Mesothelial cell of epicardium (in vitro differentiated cells): ENCODE measurements at regions not wholly inside any gene's neighbourhood (a gene's known extent, or its start where the extent isn't known, plus 50 kb on each side); places are given as distances from the start of the nearest gene placed in this dataset.

Experiments
- DNase-seq, 2 experiments: peaks; one replicate each; pipeline ENCODE4 v3.0.0; 2021; ENCODE audit warnings: low spot score in 2 of 2; ENCODE audit not compliant: unreplicated experiment in 2 of 2
- H3K27ac Mint-ChIP-seq: 2 replicates; pipeline ENCODE4 v1.8.0; 2021; ENCODE audit warnings: mixed read lengths
- H3K27me3 Mint-ChIP-seq: 2 replicates; pipeline ENCODE4 v1.8.0; 2021; ENCODE audit warnings: low read depth, mixed read lengths
- H3K36me3 Mint-ChIP-seq: 2 replicates; pipeline ENCODE4 v1.8.0; 2021; ENCODE audit warnings: mixed read lengths
- H3K4me1 Mint-ChIP-seq: 2 replicates; pipeline ENCODE4 v1.8.0; 2021; ENCODE audit warnings: mixed read lengths
- H3K4me3 Mint-ChIP-seq: 2 replicates; pipeline ENCODE4 v1.8.0; 2021; ENCODE audit warnings: mild to moderate bottlenecking, moderate library complexity, mixed read lengths
- H3K9me3 Mint-ChIP-seq: 2 replicates; pipeline ENCODE4 v1.8.0; 2021; ENCODE audit warnings: mixed read lengths
- TF ChIP-seq, protein P1 (sequence below): fragments of 200-600 bp; sonication (generic); IDR thresholded peaks from one replicate; pipeline ENCODE4 v1.5.0; 2021; ENCODE audit warnings: antibody characterized with exemption; ENCODE audit not compliant: unreplicated experiment

GRCh38 chr7:9891056-9891455 is 1082.6 kb upstream of the PHF14 start:
- Mint-ChIP-seq H3K4me1 (no peaks in the 10 kb centered on the region), H3K4me3 (no peak overlapping the region), H3K27me3 (no peaks in the 10 kb centered on the region), H3K27ac (no peak overlapping the region), H3K36me3 (peaks cover 2% of the 10 kb centered on the region), H3K9me3 (peaks cover 47% of the 10 kb centered on the region)
- TF ChIP-seq, protein P1, sequence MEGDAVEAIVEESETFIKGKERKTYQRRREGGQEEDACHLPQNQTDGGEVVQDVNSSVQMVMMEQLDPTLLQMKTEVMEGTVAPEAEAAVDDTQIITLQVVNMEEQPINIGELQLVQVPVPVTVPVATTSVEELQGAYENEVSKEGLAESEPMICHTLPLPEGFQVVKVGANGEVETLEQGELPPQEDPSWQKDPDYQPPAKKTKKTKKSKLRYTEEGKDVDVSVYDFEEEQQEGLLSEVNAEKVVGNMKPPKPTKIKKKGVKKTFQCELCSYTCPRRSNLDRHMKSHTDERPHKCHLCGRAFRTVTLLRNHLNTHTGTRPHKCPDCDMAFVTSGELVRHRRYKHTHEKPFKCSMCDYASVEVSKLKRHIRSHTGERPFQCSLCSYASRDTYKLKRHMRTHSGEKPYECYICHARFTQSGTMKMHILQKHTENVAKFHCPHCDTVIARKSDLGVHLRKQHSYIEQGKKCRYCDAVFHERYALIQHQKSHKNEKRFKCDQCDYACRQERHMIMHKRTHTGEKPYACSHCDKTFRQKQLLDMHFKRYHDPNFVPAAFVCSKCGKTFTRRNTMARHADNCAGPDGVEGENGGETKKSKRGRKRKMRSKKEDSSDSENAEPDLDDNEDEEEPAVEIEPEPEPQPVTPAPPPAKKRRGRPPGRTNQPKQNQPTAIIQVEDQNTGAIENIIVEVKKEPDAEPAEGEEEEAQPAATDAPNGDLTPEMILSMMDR: no peak
- no peak for DNase-seq

- no peak overlapping the region for H3K27ac Mint-ChIP-seq
- H3K4me1 Mint-ChIP-seq: no peaks in the 10 kb centered on the region
- peaks cover 4% of the 10 kb centered on the region for H3K36me3 Mint-ChIP-seq
- peaks cover 46% of the 10 kb centered on the region for H3K9me3 Mint-ChIP-seq
- DNase-seq: no peak
- TF ChIP-seq, protein P1: no peak
- no peaks in the 10 kb centered on the region for H3K27me3 Mint-ChIP-seq
- no peak overlapping the region for H3K4me3 Mint-ChIP-seq
These were observed 1073.3 kb upstream of the PHF14 start for GRCh38 chr7:9900339-9900738.

- DNase-seq: no peak
- no peak overlapping the region for H3K4me3 Mint-ChIP-seq
- TF ChIP-seq, protein P1: no peak
- peaks cover 19% of the 10 kb centered on the region for H3K9me3 Mint-ChIP-seq
- no peaks in the 10 kb centered on the region for H3K36me3 Mint-ChIP-seq
- no peak overlapping the region for H3K27ac Mint-ChIP-seq
- H3K27me3 Mint-ChIP-seq: no peaks in the 10 kb centered on the region
- H3K4me1 Mint-ChIP-seq: no peaks in the 10 kb centered on the region
These were observed 1052.3 kb upstream of the PHF14 start for GRCh38 chr7:9921326-9921725.

DNA sequence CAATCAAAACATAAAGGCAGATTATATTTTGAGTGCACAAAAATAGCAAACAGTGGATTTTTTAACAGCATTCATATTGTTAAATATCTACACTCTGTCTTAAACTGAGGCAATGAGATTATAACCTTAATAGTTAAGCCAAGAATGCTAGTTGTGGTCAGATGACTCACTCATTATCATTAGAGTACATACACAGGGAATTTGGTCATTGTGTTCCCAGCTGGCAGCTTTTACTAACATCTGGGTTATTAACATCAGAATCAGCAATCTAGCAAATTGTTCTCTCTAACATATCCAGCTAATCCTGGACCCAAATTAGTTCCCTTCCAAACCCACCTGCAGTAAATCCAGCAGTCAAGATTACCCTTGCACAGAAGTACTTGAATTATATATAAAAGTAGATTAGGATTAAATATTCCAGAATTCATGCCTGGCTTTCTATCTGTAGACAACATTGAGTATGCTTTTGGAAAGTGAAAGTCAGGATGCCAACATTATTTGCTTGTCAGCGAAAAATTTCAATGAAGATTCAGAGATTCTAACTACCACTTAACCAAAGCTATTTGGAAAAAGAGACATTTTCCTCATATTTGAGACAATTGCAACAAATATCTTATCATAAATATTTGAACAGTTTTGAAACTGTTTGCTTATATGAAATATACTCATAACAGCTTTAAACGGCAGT is 1035.6 kb upstream of the PHF14 start:
- Mint-ChIP-seq H3K4me3 (no peak overlapping the region), H3K4me1 (peaks cover 2% of the 10 kb centered on the region)

DNA sequence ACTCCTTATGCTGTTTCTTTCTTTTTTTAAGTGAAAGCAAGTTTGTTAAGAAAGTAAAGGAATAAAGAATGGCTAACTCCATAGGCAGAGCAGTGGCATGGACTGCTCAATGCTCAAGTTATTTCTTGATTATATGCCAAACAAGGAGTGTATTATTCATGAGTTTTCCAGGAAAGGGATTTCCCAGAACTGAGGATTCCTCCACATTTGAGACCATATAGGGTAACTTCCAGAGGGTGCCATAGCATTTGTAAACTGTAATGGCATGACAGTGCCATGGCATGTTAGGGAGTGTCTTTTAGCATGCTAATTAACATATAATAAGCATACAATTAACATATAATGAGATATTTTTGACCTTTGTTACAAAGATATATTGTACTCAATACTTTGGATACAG is 1034.5 kb upstream of the PHF14 start:
- no peak overlapping the region for H3K27ac Mint-ChIP-seq
- H3K9me3 Mint-ChIP-seq: peaks cover 10% of the 10 kb centered on the region
- no peak for DNase-seq
- no peaks in the 10 kb centered on the region for H3K27me3 Mint-ChIP-seq
- TF ChIP-seq, protein P1: no peak
- H3K4me1 Mint-ChIP-seq: peaks cover 2% of the 10 kb centered on the region
- H3K4me3 Mint-ChIP-seq: no peak overlapping the region
- H3K36me3 Mint-ChIP-seq: no peaks in the 10 kb centered on the region

More for the DNA sequence above, 1035.6 kb upstream of the PHF14 start:
- Mint-ChIP-seq H3K27me3 (no peaks in the 10 kb centered on the region), H3K36me3 (no peaks in the 10 kb centered on the region), H3K27ac (no peak overlapping the region), H3K9me3 (peaks cover 10% of the 10 kb centered on the region)
- TF ChIP-seq, protein P1: no peak
- DNase-seq: no peak
